SU-DHL-6 (cell line): ENCODE measurements at regions not wholly inside any gene's neighbourhood (a gene's known extent, or its start where the extent isn't known, plus 50 kb on each side); places are given as distances from the start of the nearest gene placed in this dataset.

Experiments used
- EZH2phosphoT487 ChIP-seq: fragments of 200-600 bp; sonication (generic), shearing (Covaris generic); conservative IDR thresholded peaks from 2 replicates; pipeline ENCODE4 v1.6.1; 2018; ENCODE audit warnings: mild to moderate bottlenecking, antibody characterized with exemption, low read length, moderate library complexity, mixed read lengths
- TF ChIP-seq, protein P1 (sequence below): fragments of 200-600 bp; sonication (generic); IDR thresholded peaks from one replicate; pipeline ENCODE4 v1.5.1; 2017; ENCODE audit warnings: antibody characterized with exemption, mild to moderate bottlenecking, low read length, moderate library complexity; ENCODE audit not compliant: insufficient read depth, poor library complexity, severe bottlenecking

- TF ChIP-seq, protein P1, sequence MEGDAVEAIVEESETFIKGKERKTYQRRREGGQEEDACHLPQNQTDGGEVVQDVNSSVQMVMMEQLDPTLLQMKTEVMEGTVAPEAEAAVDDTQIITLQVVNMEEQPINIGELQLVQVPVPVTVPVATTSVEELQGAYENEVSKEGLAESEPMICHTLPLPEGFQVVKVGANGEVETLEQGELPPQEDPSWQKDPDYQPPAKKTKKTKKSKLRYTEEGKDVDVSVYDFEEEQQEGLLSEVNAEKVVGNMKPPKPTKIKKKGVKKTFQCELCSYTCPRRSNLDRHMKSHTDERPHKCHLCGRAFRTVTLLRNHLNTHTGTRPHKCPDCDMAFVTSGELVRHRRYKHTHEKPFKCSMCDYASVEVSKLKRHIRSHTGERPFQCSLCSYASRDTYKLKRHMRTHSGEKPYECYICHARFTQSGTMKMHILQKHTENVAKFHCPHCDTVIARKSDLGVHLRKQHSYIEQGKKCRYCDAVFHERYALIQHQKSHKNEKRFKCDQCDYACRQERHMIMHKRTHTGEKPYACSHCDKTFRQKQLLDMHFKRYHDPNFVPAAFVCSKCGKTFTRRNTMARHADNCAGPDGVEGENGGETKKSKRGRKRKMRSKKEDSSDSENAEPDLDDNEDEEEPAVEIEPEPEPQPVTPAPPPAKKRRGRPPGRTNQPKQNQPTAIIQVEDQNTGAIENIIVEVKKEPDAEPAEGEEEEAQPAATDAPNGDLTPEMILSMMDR: no peak
- no peak for TF ChIP-seq EZH2phosphoT487
These were observed 554.6 kb upstream of the FLRT2 start for GRCh38 chr14:84975241-84975902.
